Karpas-422 (cell line): ENCODE measurements at regions not wholly inside any gene's neighbourhood (a gene's known extent, or its start where the extent isn't known, plus 50 kb on each side); places are given as distances from the start of the nearest gene placed in this dataset.

ENCODE experiments used
- DNase-seq: peaks from one replicate; pipeline ENCODE4 v3.0.0-alpha.2; 2015
- H2AFZ ChIP-seq: fragments of 200-600 bp; sonication (generic); 2 replicates; pipeline ENCODE4 v1.6.1; 2014; ENCODE audit warnings: antibody characterized with exemption, low read length, mixed read lengths
- H3K27ac ChIP-seq: fragments of 200-600 bp; sonication (generic); 2 replicates; pipeline ENCODE4 v1.5.1; 2014; ENCODE audit warnings: mild to moderate bottlenecking, low read length, moderate library complexity
- H3K27me3 ChIP-seq: fragments of 200-600 bp; sonication (generic); 2 replicates; pipeline ENCODE4 v1.6.1; 2014; ENCODE audit warnings: low read length, mixed read lengths
- H3K36me3 ChIP-seq: fragments of 200-600 bp; sonication (generic); 2 replicates; pipeline ENCODE4 v1.6.1; 2014; ENCODE audit warnings: low read length, mixed read lengths; ENCODE audit not compliant: insufficient read depth
- H3K4me1 ChIP-seq: fragments of 200-600 bp; sonication (generic); 2 replicates; pipeline ENCODE4 v1.6.1; 2014; ENCODE audit warnings: mild to moderate bottlenecking, low read length, mixed read lengths
- H3K4me2 ChIP-seq: fragments of 200-600 bp; sonication (generic); 2 replicates; pipeline ENCODE4 v1.6.1; 2014; ENCODE audit warnings: low read length, low read depth, mild to moderate bottlenecking; ENCODE audit not compliant: poor library complexity, severe bottlenecking
- H3K4me3 ChIP-seq: fragments of 200-600 bp; sonication (generic); 2 replicates; pipeline ENCODE4 v1.5.1; 2014; ENCODE audit warnings: mild to moderate bottlenecking, antibody characterized with exemption, low read length, mixed read lengths
- H3K79me2 ChIP-seq: fragments of 200-600 bp; sonication (generic); 2 replicates; pipeline ENCODE4 v1.6.1; 2014; ENCODE audit warnings: mild to moderate bottlenecking, low read length, mixed read lengths
- H3K9ac ChIP-seq: fragments of 200-600 bp; sonication (generic); 2 replicates; pipeline ENCODE4 v1.6.0; 2014; ENCODE audit warnings: low read length
- H3K9me2 ChIP-seq: fragments of 200-600 bp; sonication (generic), shearing (Covaris generic); replicated peaks from 2 replicates; pipeline ENCODE4 v1.6.0; 2014; ENCODE audit warnings: mild to moderate bottlenecking, low read length, moderate library complexity; ENCODE audit not compliant: insufficient read depth
- H3K9me3 ChIP-seq: fragments of 300-700, 200-600 bp; sonication (generic); 2 replicates; pipeline ENCODE4 v1.6.1; 2014; ENCODE audit warnings: low read length, mixed read lengths
- H4K20me1 ChIP-seq: fragments of 200-600 bp; sonication (generic); 2 replicates; pipeline ENCODE4 v1.6.1; 2014; ENCODE audit warnings: mild to moderate bottlenecking, antibody characterized with exemption, low read length, low read depth; ENCODE audit not compliant: insufficient read depth

GRCh38 chr6:50585441-50586330 lies 127.6 kb upstream of the TFAP2D start:
- Histone ChIP-seq H3K36me3 (no peaks in the 10 kb centered on the region), H3K9me3 (no peaks in the 10 kb centered on the region; the same call in 1 of the 2 replicates), H3K4me1 (no peaks in the 10 kb centered on the region), H3K27me3 (no peaks in the 10 kb centered on the region), H3K79me2 (no peaks in the 10 kb centered on the region), H3K4me3 (no peak overlapping the region), H3K9me2 (no peaks in the 10 kb centered on the region), H3K27ac (no peak overlapping the region), H3K9ac (no peak overlapping the region), H3K4me2 (no peak overlapping the region), H2AFZ (no peak overlapping the region), H4K20me1 (no peaks in the 10 kb centered on the region)
- DNase-seq, result peak; percentile 11

GRCh38 chr6:50586331-50586675 lies 127.0 kb upstream of the TFAP2D start:
- no peaks in the 10 kb centered on the region for H3K36me3 ChIP-seq
- no peaks in the 10 kb centered on the region for H3K9me2 ChIP-seq

GRCh38 chr6:50589751-50590470 lies 123.4 kb upstream of the TFAP2D start:
- peak; percentile 2 for DNase-seq
- H3K4me1 ChIP-seq, result no peaks in the 10 kb centered on the region
- no peak overlapping the region for H3K4me3 ChIP-seq

More at GRCh38 chr6:50586331-50586675, 127.0 kb upstream of the TFAP2D start:
- Histone ChIP-seq H3K79me2 (no peaks in the 10 kb centered on the region), H3K4me1 (no peaks in the 10 kb centered on the region), H3K27me3 (no peaks in the 10 kb centered on the region), H3K4me2 (no peak overlapping the region), H3K27ac (no peak overlapping the region), H3K9ac (no peak overlapping the region), H3K4me3 (no peak overlapping the region), H2AFZ (no peak overlapping the region), H3K9me3 (no peaks in the 10 kb centered on the region; the same call in 1 of the 2 replicates), H4K20me1 (no peaks in the 10 kb centered on the region)
- DNase-seq, result peak; percentile 23

GRCh38 chr6:50591135-50591534 lies 122.2 kb upstream of the TFAP2D start:
- Histone ChIP-seq H3K9me3 (no peaks in the 10 kb centered on the region), H3K36me3 (no peaks in the 10 kb centered on the region), H3K9me2 (no peaks in the 10 kb centered on the region)

More at GRCh38 chr6:50589751-50590470, 123.4 kb upstream of the TFAP2D start:
- no peaks in the 10 kb centered on the region for H4K20me1 ChIP-seq
- H3K9ac ChIP-seq, result no peak overlapping the region
- H3K27me3 ChIP-seq, result no peaks in the 10 kb centered on the region
- H3K9me3 ChIP-seq, result no peaks in the 10 kb centered on the region; the same call in 1 of the 2 replicates
- no peak overlapping the region for H3K4me2 ChIP-seq
- no peaks in the 10 kb centered on the region for H3K36me3 ChIP-seq
- no peak overlapping the region for H3K27ac ChIP-seq
- H3K79me2 ChIP-seq, result no peaks in the 10 kb centered on the region
- no peaks in the 10 kb centered on the region for H3K9me2 ChIP-seq
- H2AFZ ChIP-seq, result no peak overlapping the region

GRCh38 chr6:50600280-50600679 lies 113.0 kb upstream of the TFAP2D start:
- Histone ChIP-seq H3K9me2 (no peaks in the 10 kb centered on the region), H2AFZ (no peak overlapping the region), H3K4me1 (no peaks in the 10 kb centered on the region), H3K27me3 (no peaks in the 10 kb centered on the region), H3K4me2 (no peak overlapping the region), H3K9me3 (no peaks in the 10 kb centered on the region), H4K20me1 (no peaks in the 10 kb centered on the region), H3K27ac (no peak overlapping the region), H3K9ac (no peak overlapping the region), H3K36me3 (no peaks in the 10 kb centered on the region), H3K79me2 (no peaks in the 10 kb centered on the region), H3K4me3 (no peak overlapping the region)
- no peak for DNase-seq

More at GRCh38 chr6:50591135-50591534, 122.2 kb upstream of the TFAP2D start:
- peak; percentile 14 for DNase-seq
- Histone ChIP-seq H3K4me3 (no peak overlapping the region), H2AFZ (no peak overlapping the region), H3K27ac (no peak overlapping the region), H3K27me3 (no peaks in the 10 kb centered on the region), H3K4me2 (no peak overlapping the region), H3K9ac (no peak overlapping the region), H4K20me1 (no peaks in the 10 kb centered on the region), H3K4me1 (no peaks in the 10 kb centered on the region), H3K79me2 (no peaks in the 10 kb centered on the region)

GRCh38 chr6:50602292-50602691 lies 111.0 kb upstream of the TFAP2D start:
- Histone ChIP-seq H3K4me3 (no peak overlapping the region), H3K9me2 (no peaks in the 10 kb centered on the region), H3K36me3 (no peaks in the 10 kb centered on the region), H3K4me2 (no peak overlapping the region), H3K9me3 (no peaks in the 10 kb centered on the region), H4K20me1 (no peaks in the 10 kb centered on the region), H3K79me2 (no peaks in the 10 kb centered on the region), H3K27me3 (no peaks in the 10 kb centered on the region), H3K4me1 (no peaks in the 10 kb centered on the region), H3K27ac (no peak overlapping the region), H2AFZ (no peak overlapping the region), H3K9ac (no peak overlapping the region)
- DNase-seq, result peak; percentile 77

GRCh38 chr6:50608421-50608820 lies 104.9 kb upstream of the TFAP2D start:
- DNase-seq, result no peak
- no peaks in the 10 kb centered on the region for H4K20me1 ChIP-seq
- no peaks in the 10 kb centered on the region for H3K36me3 ChIP-seq
- H2AFZ ChIP-seq, result no peak overlapping the region
- no peaks in the 10 kb centered on the region for H3K27me3 ChIP-seq
- H3K9me2 ChIP-seq, result no peaks in the 10 kb centered on the region
- H3K79me2 ChIP-seq, result no peaks in the 10 kb centered on the region
- H3K9me3 ChIP-seq, result no peaks in the 10 kb centered on the region
- no peak overlapping the region for H3K9ac ChIP-seq
- H3K4me2 ChIP-seq, result no peak overlapping the region
- no peaks in the 10 kb centered on the region for H3K4me1 ChIP-seq
- H3K4me3 ChIP-seq, result no peak overlapping the region
- no peak overlapping the region for H3K27ac ChIP-seq

- Histone ChIP-seq H3K27ac (no peak overlapping the region), H3K9me3 (no peaks in the 10 kb centered on the region), H3K4me1 (no peaks in the 10 kb centered on the region), H3K4me3 (no peak overlapping the region), H3K27me3 (no peaks in the 10 kb centered on the region), H3K9ac (no peak overlapping the region), H3K9me2 (no peaks in the 10 kb centered on the region), H3K79me2 (no peaks in the 10 kb centered on the region), H4K20me1 (no peaks in the 10 kb centered on the region), H3K4me2 (no peak overlapping the region), H2AFZ (no peak overlapping the region), H3K36me3 (no peaks in the 10 kb centered on the region)
- peak; percentile 49 for DNase-seq
These were observed 102.8 kb upstream of the TFAP2D start for GRCh38 chr6:50610562-50610961.
